C4-2B (cell line): ENCODE measurements at regions not wholly inside any gene's neighbourhood (a gene's known extent, or its start where the extent isn't known, plus 50 kb on each side); places are given as distances from the start of the nearest gene placed in this dataset.
"Not testable (repeated sequence)": the region's sequence is repeated elsewhere in the genome, so short reads cannot be mapped to it uniquely, and the experiment has no call there.

Experiments used
- CTCF ChIP-seq: fragments of 450-650 bp; conservative IDR thresholded peaks from 2 replicates; pipeline ENCODE4 v1.5.1; 2017; ENCODE audit warnings: mild to moderate bottlenecking
- ZFX ChIP-seq: fragments of 450-650 bp; IDR thresholded peaks from 2 replicates; pipeline ENCODE4 v1.6.1; 2017

GRCh38 chr15:20281567-20282275 is 259.9 kb downstream of the GOLGA6L6 start:
- not testable (repeated sequence) for TF ChIP-seq CTCF, ZFX
